ENCODE measurements at regions not wholly inside any gene's neighbourhood (a gene's known extent, or its start where the extent isn't known, plus 50 kb on each side); places are given as distances from the start of the nearest gene placed in this dataset.

- no peak for DNase-seq
These were observed 372.1 kb upstream of the SGCD start for GRCh38 chr5:155954701-155955445.

DNA sequence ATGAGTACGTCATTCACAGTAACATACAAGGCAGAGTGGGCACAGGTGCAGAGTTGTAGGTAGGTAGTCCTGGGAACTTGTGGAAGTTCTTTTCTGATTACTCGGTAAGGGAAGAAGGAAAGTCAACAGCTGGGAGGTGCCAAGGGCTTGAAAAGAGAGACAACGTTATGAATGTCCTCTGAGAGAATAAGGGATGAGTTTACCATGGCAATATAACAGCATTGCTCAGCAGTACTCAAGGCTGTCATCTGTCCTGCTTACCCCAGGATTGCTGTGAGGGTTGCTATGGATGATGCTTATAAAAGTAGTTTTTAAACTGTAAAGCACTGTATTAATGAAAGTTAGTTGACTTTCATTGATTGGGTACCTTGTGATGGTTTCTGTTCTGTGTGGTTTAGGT, 369.1 kb upstream of the SGCD start:
- no peak for ATAC-seq
- H3K4me1 ChIP-seq (ENCODE audit: low read depth): no peaks in the 10 kb centered on the region
- no peak for DNase-seq
- TF ChIP-seq, protein P1, sequence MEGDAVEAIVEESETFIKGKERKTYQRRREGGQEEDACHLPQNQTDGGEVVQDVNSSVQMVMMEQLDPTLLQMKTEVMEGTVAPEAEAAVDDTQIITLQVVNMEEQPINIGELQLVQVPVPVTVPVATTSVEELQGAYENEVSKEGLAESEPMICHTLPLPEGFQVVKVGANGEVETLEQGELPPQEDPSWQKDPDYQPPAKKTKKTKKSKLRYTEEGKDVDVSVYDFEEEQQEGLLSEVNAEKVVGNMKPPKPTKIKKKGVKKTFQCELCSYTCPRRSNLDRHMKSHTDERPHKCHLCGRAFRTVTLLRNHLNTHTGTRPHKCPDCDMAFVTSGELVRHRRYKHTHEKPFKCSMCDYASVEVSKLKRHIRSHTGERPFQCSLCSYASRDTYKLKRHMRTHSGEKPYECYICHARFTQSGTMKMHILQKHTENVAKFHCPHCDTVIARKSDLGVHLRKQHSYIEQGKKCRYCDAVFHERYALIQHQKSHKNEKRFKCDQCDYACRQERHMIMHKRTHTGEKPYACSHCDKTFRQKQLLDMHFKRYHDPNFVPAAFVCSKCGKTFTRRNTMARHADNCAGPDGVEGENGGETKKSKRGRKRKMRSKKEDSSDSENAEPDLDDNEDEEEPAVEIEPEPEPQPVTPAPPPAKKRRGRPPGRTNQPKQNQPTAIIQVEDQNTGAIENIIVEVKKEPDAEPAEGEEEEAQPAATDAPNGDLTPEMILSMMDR (IDR thresholded peaks at IDR 0.05): no peak
- H3K9me3 ChIP-seq: no peaks in the 10 kb centered on the region
- no peak overlapping the region for H3K4me3 ChIP-seq
- H3K36me3 ChIP-seq (ENCODE audit: low read depth): no peaks in the 10 kb centered on the region
- intact Hi-C loops (cut with DNase I, micrococcal nuclease): no loop called here

More at GRCh38 chr5:155954701-155955445, 372.1 kb upstream of the SGCD start:
- intact Hi-C loops (cut with DNase I, micrococcal nuclease): no loop called here
- TF ChIP-seq, protein P1 (IDR thresholded peaks at IDR 0.05): no peak
- ATAC-seq: no peak
- H3K4me1 ChIP-seq (ENCODE audit: low read depth): no peaks in the 10 kb centered on the region
- no peak overlapping the region for H3K4me3 ChIP-seq
- no peaks in the 10 kb centered on the region for H3K36me3 ChIP-seq (ENCODE audit: low read depth)
- H3K9me3 ChIP-seq: no peaks in the 10 kb centered on the region

GRCh38 chr5:155959082-155959481, 367.9 kb upstream of the SGCD start:
- no peak for DNase-seq
- ATAC-seq: no peak
- H3K4me1 ChIP-seq (ENCODE audit: low read depth): no peaks in the 10 kb centered on the region
- H3K36me3 ChIP-seq (ENCODE audit: low read depth): no peaks in the 10 kb centered on the region
- intact Hi-C loops (cut with DNase I, micrococcal nuclease): no loop called here
- TF ChIP-seq, protein P1 (IDR thresholded peaks at IDR 0.05): no peak
- no peaks in the 10 kb centered on the region for H3K9me3 ChIP-seq
- no peak overlapping the region for H3K4me3 ChIP-seq

DNA sequence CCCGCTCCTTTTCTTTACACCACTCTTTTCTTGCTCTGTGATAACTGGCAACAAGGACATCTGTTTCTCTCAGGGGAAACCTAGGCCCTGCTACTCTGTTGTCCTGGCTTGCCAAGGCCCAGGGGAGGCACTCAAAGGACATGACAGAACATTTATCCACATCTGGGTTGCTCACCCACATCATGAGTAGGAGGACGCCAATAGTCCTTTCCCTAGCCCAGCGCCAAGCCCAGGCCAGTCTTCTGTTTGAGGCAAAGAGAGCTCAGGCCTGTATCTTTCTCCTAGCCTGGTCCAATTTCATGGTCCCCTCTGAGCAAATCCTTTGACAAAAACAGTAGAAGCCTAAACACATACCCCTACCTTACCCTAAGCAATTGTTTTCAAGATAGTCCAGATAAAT, 366.8 kb upstream of the SGCD start:
- H3K4me3 ChIP-seq: no peak overlapping the region
- no peaks in the 10 kb centered on the region for H3K4me1 ChIP-seq (ENCODE audit: low read depth)
- intact Hi-C loops (cut with DNase I, micrococcal nuclease): no loop called here
- no peaks in the 10 kb centered on the region for H3K9me3 ChIP-seq
- H3K36me3 ChIP-seq (ENCODE audit: low read depth): no peaks in the 10 kb centered on the region
- DNase-seq (no peak), ATAC-seq (no peak)
- TF ChIP-seq, protein P1 (IDR thresholded peaks at IDR 0.05): no peak

DNA sequence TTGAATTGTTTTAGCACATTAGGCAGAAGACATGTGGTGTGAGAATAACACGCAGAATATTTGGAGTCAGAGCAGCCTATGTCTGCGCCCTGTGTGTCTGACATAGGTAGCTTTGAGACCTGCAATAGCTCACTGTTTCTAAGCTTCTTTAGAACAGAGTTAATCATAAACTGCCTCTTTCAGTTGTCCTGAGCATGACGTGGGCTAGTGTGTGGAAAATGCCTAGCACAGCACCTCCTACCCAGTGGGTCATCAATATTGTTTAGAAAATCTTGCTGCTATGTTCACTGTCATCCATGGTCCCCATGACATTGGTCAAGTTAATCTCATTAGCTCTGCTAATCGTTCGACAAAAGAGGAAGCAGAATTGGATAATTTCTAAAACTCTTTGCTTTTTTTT, 357.4 kb upstream of the SGCD start:
- ATAC-seq: no peak

More for the DNA sequence above, 357.4 kb upstream of the SGCD start:
- TF ChIP-seq, protein P1 (IDR thresholded peaks at IDR 0.05): no peak
- no peak for DNase-seq
- intact Hi-C loops (cut with DNase I, micrococcal nuclease): no loop called here
- Histone ChIP-seq H3K9me3 (no peaks in the 10 kb centered on the region), H3K4me1 (ENCODE audit: low read depth) (no peaks in the 10 kb centered on the region), H3K36me3 (ENCODE audit: low read depth) (no peaks in the 10 kb centered on the region), H3K4me3 (no peak overlapping the region)

All from mucosa of descending colon (tissue), 3 donors.